HEK293T (cell line): ENCODE measurements at regions not wholly inside any gene's neighbourhood (a gene's known extent, or its start where the extent isn't known, plus 50 kb on each side); places are given as distances from the start of the nearest gene placed in this dataset.

Experiments used
- BHLHE40 ChIP-seq: fragments of 450-650 bp; IDR thresholded peaks from 2 replicates; pipeline ENCODE4 v1.6.1; 2016; ENCODE audit warnings: mild to moderate bottlenecking, moderate library complexity, borderline replicate concordance
- FOXA1 ChIP-seq: fragments of 450-650 bp; IDR thresholded peaks from 2 replicates; pipeline ENCODE4 v1.6.1; 2016; ENCODE audit warnings: mild to moderate bottlenecking
- FOXK2 ChIP-seq: fragments of 450-650 bp; IDR thresholded peaks from 2 replicates; pipeline ENCODE4 v1.6.1; 2016; ENCODE audit warnings: mild to moderate bottlenecking
- HDGF ChIP-seq: fragments of 450-650 bp; IDR thresholded peaks from 2 replicates; pipeline ENCODE4 v1.6.1; 2017; ENCODE audit warnings: antibody characterized with exemption, borderline replicate concordance
- L3MBTL2 ChIP-seq: fragments of 450-650 bp; conservative IDR thresholded peaks from 2 replicates; pipeline ENCODE4 v1.6.1; 2016; ENCODE audit warnings: mild to moderate bottlenecking
- NFRKB ChIP-seq: fragments of 450-650 bp; IDR thresholded peaks from 2 replicates; pipeline ENCODE4 v1.6.1; 2016; ENCODE audit warnings: mild to moderate bottlenecking, moderate library complexity
- SP1 ChIP-seq: fragments of 450-650 bp; IDR thresholded peaks from 2 replicates; pipeline ENCODE4 v1.6.1; 2017
- SUZ12 ChIP-seq: fragments of 450-650 bp; IDR thresholded peaks from 2 replicates; pipeline ENCODE4 v1.6.1; 2016; ENCODE audit warnings: mild to moderate bottlenecking
- TARDBP ChIP-seq: fragments of 450-650 bp; IDR thresholded peaks from 2 replicates; pipeline ENCODE4 v1.6.1; 2016
- ZNF384 ChIP-seq: fragments of 450-650 bp; IDR thresholded peaks from 2 replicates; pipeline ENCODE4 v1.6.1; 2016

DNA sequence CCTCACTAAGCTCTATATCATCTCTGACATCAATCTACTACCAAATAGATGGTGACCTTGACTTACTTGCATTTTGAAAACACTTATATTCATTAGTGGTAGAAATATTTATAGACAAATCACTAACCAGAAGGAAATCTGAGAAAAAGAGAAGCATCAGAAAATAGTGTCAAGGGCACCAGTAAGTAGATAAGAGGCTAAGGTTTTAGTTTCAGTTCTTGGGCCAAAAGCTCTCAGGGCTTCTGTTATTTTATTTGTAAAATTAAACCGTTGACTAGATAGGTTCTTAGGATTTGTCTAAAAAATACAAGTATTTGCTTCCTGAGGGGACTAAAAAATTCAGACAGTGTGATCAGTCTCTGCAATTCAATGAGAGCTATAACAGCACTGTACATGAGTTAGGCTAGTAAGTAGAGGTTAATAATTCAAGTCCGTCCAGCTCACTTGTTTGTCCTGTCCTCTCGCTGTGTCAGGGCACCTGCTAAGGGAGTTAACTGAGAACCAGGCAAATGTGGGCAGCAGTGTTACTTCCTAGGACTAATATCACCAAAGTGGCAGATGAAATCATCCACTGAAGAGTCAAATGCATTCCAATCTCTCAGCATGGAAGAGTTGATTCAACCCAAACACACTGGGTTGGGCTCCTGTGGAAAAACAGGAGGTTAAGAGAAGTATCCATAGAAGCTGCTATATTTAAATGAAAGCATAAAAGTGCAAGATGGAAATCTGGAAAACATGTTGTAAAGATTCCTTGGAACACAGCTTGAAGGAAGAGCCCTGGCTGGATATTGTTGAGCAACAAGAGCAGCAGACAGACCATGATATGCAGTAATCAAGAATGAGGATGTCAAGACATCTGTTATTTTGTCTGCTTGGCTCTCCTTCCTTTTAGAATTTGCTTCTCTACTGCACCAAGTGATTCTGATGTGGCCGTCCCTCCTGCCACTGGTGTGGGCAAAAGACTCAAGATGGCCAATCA, 134.9 kb upstream of the ZBTB20 start:
- TF ChIP-seq SUZ12: no peak
- no peak for TF ChIP-seq SP1
- TF ChIP-seq HDGF: no peak
- TF ChIP-seq FOXA1: no peak
- TF ChIP-seq NFRKB: no peak
- no peak for TF ChIP-seq BHLHE40
- TF ChIP-seq ZNF384: no peak
- no peak for TF ChIP-seq FOXK2
- TF ChIP-seq TARDBP: no peak
- no peak for TF ChIP-seq L3MBTL2
